T-cell (primary cell): ENCODE measurements at regions not wholly inside any gene's neighbourhood (a gene's known extent, or its start where the extent isn't known, plus 50 kb on each side); places are given as distances from the start of the nearest gene placed in this dataset.

ENCODE experiments used
- ATAC-seq, 4 experiments: fragments of 200-7000 bp in 3 of 4; fragments of 150-1000 bp in 1 of 4; cut with Tn5 transposase; replicated peaks in 1 of 4; 1 replicate in 3 of 4; 2 replicates in 1 of 4; pipeline ENCODE4 v1.10.0; 2021; ENCODE audit warnings: moderate library complexity in 3 of 4, mild to moderate bottlenecking in 2 of 4, moderate number of reproducible peaks in 1 of 4
- CTCF ChIA-PET, 2 donors: fragments of 300-600 bp; sonication (Branson Sonifier 250); formaldehyde crosslinking; loops; one replicate each; lab custom pipeline; 2022; ENCODE audit warnings: antibody characterized with exemption in 2 of 2; lab: Charles Lee
- POLR2A ChIA-PET, 2 donors: fragments of 300-600 bp; sonication (Branson Sonifier 250); formaldehyde crosslinking; loops; one replicate each; lab custom pipeline; 2022; ENCODE audit warnings: antibody characterized with exemption in 2 of 2; lab: Charles Lee
- DNase-seq, 35 experiments: peaks; one replicate each; pipeline versions ENCODE4 v3.0.0 to v3.0.0-alpha.2; 2013 to 2023
- H3K27ac ChIP-seq: one replicate; pipeline ENCODE4 v1.5.1; 2013; ENCODE audit warnings: low read length
- H3K27me3 ChIP-seq, 2 experiments: replicated peaks in 1 of 2; 1 replicate in 1 of 2; 2 replicates in 1 of 2; pipeline versions ENCODE4 v1.6.1 to v1.7.0; 2013; ENCODE audit warnings: low read length in 1 of 2, mixed read lengths in 1 of 2; ENCODE audit not compliant: control insufficient read depth in 2 of 2, insufficient read depth in 2 of 2; ENCODE audit errors: extremely low read depth in 1 of 2
- H3K36me3 ChIP-seq, 2 donors: 1 replicate in 1 of 2; 2 replicates in 1 of 2; pipeline versions ENCODE4 v1.6.1 to v1.7.0; 2013; ENCODE audit warnings: low read length in 1 of 2; ENCODE audit not compliant: control insufficient read depth in 2 of 2, insufficient read depth in 1 of 2; ENCODE audit errors: extremely low read depth in 1 of 2
- H3K4me1 ChIP-seq, 2 experiments: 1 replicate in 1 of 2; 2 replicates in 1 of 2; pipeline versions ENCODE4 v1.6.1 to v1.7.0; 2013; ENCODE audit warnings: low read length in 2 of 2, mixed read lengths in 1 of 2; ENCODE audit not compliant: insufficient read depth in 2 of 2, control insufficient read depth in 1 of 2; ENCODE audit errors: extremely low read depth in 1 of 2
- H3K4me3 ChIP-seq, 2 donors: 1 replicate in 1 of 2; 2 replicates in 1 of 2; pipeline versions ENCODE4 v1.5.1 to v1.7.0; 2013; ENCODE audit warnings: mild to moderate bottlenecking in 2 of 2, low read length in 1 of 2, moderate library complexity in 1 of 2; ENCODE audit not compliant: control insufficient read depth in 1 of 2; ENCODE audit errors: extremely low read depth in 1 of 2
- H3K9me3 ChIP-seq: 2 replicates; pipeline ENCODE4 v1.7.0; 2013
- H3K27ac Mint-ChIP-seq, 2 donors: one replicate each; pipeline ENCODE4 v1.8.0; 2020 to 2021; ENCODE audit warnings: mild to moderate bottlenecking in 2 of 2, mixed read lengths in 2 of 2
- H3K27me3 Mint-ChIP-seq, 2 donors: one replicate each; pipeline ENCODE4 v1.8.0; 2021 to 2022; ENCODE audit warnings: mixed read lengths in 2 of 2
- H3K36me3 Mint-ChIP-seq: one replicate; pipeline ENCODE4 v1.8.0; 2021; ENCODE audit warnings: mixed read lengths
- H3K4me1 Mint-ChIP-seq, 3 donors: one replicate each; pipeline ENCODE4 v1.8.0; 2020 to 2022; ENCODE audit warnings: mixed read lengths in 3 of 3, mild to moderate bottlenecking in 1 of 3
- H3K4me3 Mint-ChIP-seq, 3 donors: one replicate each; pipeline ENCODE4 v1.8.0; 2020 to 2022; ENCODE audit warnings: mild to moderate bottlenecking in 3 of 3, mixed read lengths in 3 of 3, moderate library complexity in 3 of 3
- H3K9me3 Mint-ChIP-seq, 3 donors: one replicate each; pipeline ENCODE4 v1.8.0; 2020 to 2022; ENCODE audit warnings: mixed read lengths in 3 of 3
- WGBS: methylation state at CpG from one replicate; pipeline ENCODE4 v1.1.5; 2013; ENCODE audit warnings: missing lambda C conversion rate; ENCODE audit not compliant: insufficient coverage; 5-methylcytosine and 5-hydroxymethylcytosine counted together

DNA sequence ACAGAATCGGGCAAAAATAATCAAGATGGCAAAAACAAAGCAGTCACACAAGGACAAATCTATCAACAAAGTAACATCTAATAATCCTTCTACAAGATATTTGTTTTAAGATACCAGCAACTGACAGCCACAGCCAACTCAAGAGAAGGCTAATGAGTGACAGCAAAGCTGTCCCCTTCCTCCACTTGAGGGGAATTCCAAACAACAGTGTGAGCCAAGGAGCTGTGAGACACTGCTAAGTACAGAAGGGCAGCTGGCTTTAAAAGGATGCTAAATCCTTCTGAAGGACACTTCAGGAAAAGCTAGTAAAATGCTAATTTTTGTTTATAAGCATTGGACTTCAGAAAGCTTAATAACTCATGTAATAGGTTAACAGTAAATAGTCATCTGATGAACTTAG lies 120.3 kb upstream of the GOLGA8J start:
- WGBS = 83% methylated on average over 1 of the region's 1 CpG
- Histone ChIP-seq H3K27ac (no peak overlapping the region), H3K27me3 (peaks cover 2 to 25% of the 10 kb centered on the region in 2 experiments), H3K9me3 (no peaks in the 10 kb centered on the region), H3K4me3 (no peak overlapping the region), H3K4me1 (no peaks in the 10 kb centered on the region), H3K36me3 (no peaks in the 10 kb centered on the region)
- H3K4me1 Mint-ChIP-seq = no peaks in the 10 kb centered on the region
- DNase-seq = no peak
- H3K27me3 Mint-ChIP-seq = peaks cover 44 to 45% of the 10 kb centered on the region in 2 donors
- POLR2A ChIA-PET = no interaction called here
- no peak overlapping the region for H3K27ac Mint-ChIP-seq
- CTCF ChIA-PET = no interaction called here
- H3K9me3 Mint-ChIP-seq = no peaks in the 10 kb centered on the region
- no peaks in the 10 kb centered on the region for H3K36me3 Mint-ChIP-seq
- no peak overlapping the region for H3K4me3 Mint-ChIP-seq
- no peak for ATAC-seq

DNA sequence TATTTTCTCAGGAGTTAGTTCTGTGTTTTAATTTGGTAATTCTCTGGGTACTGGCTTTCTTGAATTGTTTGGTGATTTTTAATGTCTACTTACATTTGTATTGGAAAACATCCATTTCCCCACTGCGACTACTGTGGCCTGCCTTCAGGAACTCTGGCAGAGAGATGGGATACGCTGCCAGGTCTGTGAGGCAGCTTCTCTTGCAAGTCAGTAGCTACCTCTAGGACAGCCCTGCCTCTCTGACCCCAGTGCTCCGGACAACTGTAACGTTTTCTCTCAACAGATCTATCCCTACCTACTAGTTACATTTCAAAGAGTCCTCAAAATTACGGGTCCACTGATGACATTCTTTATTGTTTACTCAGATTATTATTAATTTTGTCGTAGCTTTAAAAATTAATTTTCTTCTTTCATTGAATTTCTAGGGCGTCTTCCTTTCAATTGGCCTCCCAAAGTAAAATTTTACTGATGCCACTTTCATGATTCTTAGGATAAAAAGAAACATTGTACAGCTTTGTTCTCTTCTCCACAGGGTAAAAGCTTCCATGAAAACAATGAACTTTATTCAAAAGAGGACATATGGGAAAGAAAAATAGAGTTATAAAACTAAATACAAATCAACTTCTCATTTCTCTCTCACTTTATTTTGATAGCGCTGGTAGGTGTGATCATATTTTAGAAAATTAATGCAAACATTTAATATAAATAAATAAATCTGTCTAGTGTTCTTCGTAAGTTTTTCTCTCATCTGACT lies 123.2 kb upstream of the GOLGA8J start:
- Mint-ChIP-seq H3K27me3 (peaks cover 25 to 29% of the 10 kb centered on the region in 2 donors), H3K36me3 (no peaks in the 10 kb centered on the region)
- 65% methylated on average over 3 of the region's 9 CpGs for WGBS

DNA sequence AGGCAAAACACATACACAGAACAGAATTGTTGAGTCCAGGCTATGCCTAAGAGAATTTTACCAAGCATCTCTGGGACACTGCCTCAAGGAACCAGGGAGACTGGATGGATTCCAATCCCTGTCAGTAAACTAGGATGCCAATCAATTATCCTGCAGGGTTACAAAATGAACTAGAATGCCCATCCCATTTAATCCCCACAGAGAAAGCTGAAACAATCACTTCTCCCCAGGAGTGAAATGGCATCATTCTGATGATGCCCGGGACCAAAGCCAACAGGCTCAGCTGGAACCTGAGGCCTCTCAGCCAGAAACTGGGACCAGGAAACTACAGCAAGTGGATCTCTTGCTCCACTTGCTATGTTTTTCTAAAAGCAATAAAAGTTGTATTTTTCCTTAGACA lies 130.0 kb upstream of the TJP1 start:
- H3K9me3 Mint-ChIP-seq = no peaks in the 10 kb centered on the region
- 71% methylated on average over 1 of the region's 1 CpG for WGBS
- no peaks in the 10 kb centered on the region for H3K36me3 ChIP-seq
- H3K36me3 Mint-ChIP-seq = no peaks in the 10 kb centered on the region
- H3K27me3 ChIP-seq = peaks cover 0 to 6% of the 10 kb centered on the region in 2 experiments
- H3K4me3 ChIP-seq = no peak overlapping the region
- H3K9me3 ChIP-seq = no peaks in the 10 kb centered on the region
- ChIA-PET POLR2A (no interaction called here), CTCF (no interaction called here)
- no peaks in the 10 kb centered on the region for H3K4me1 ChIP-seq
- H3K4me1 Mint-ChIP-seq = no peaks in the 10 kb centered on the region
- H3K27ac Mint-ChIP-seq = no peak overlapping the region
- ATAC-seq (no peak), DNase-seq (no peak)
- no peak overlapping the region for H3K4me3 Mint-ChIP-seq
- H3K27me3 Mint-ChIP-seq = peaks cover 0 to 5% of the 10 kb centered on the region in 2 donors
- no peak overlapping the region for H3K27ac ChIP-seq

More for the DNA sequence above, 123.2 kb upstream of the GOLGA8J start:
- H3K27ac ChIP-seq = no peak overlapping the region
- no peak for DNase-seq
- ChIA-PET CTCF (no interaction called here), POLR2A (no interaction called here)
- peaks cover 0 to 17% of the 10 kb centered on the region in 2 experiments for H3K27me3 ChIP-seq
- ATAC-seq = no peak
- H3K4me1 ChIP-seq = no peaks in the 10 kb centered on the region
- H3K4me1 Mint-ChIP-seq = no peaks in the 10 kb centered on the region
- no peak overlapping the region for H3K4me3 ChIP-seq
- no peak overlapping the region for H3K27ac Mint-ChIP-seq
- no peak overlapping the region for H3K4me3 Mint-ChIP-seq
- H3K9me3 Mint-ChIP-seq = no peaks in the 10 kb centered on the region
- H3K36me3 ChIP-seq = no peaks in the 10 kb centered on the region
- H3K9me3 ChIP-seq = no peaks in the 10 kb centered on the region

DNA sequence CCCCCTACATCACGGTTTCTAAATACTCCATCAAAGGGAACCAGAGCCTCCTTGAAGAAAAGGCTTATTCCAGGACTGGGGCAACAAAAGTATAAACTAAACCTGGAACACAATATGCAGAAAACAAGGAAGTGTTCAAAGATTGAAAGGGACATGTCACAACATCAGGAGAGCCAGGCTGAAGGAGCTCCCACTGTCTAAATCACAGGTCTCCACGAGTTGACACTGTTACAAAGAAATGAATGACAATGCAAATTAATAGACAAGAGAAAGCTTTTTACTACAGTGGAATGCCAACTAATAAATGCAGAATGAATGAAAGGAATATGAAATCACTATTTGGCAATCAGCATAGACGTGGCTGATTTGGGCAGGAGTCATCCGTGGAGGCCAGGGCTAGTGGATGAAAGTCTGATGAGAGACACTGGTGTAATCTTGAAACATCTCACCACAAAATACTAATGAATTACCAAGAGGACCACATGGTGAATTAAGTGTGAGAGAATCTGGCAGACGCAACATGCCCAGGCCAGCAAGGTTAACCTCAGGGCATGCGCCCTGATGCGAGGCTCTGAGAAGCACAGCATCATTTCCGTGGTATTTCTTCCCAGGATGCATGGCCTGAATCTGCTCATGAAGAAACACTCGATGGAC lies 123.8 kb upstream of the TJP1 start:
- CTCF ChIA-PET = no interaction called here
- Mint-ChIP-seq H3K36me3 (no peaks in the 10 kb centered on the region), H3K9me3 (no peaks in the 10 kb centered on the region), H3K27ac (no peak overlapping the region), H3K4me3 (no peak overlapping the region), H3K27me3 (peaks cover 6 to 8% of the 10 kb centered on the region in 2 donors), H3K4me1 (no peaks in the 10 kb centered on the region)
- 92% methylated on average over 5 of the region's 9 CpGs for WGBS
- no peak for DNase-seq
- Histone ChIP-seq H3K9me3 (no peaks in the 10 kb centered on the region), H3K36me3 (no peaks in the 10 kb centered on the region), H3K4me3 (no peak overlapping the region), H3K4me1 (no peaks in the 10 kb centered on the region), H3K27me3 (peaks cover 2 to 7% of the 10 kb centered on the region in 2 experiments), H3K27ac (no peak overlapping the region)
- POLR2A ChIA-PET = no interaction called here
- no peak for ATAC-seq

DNA sequence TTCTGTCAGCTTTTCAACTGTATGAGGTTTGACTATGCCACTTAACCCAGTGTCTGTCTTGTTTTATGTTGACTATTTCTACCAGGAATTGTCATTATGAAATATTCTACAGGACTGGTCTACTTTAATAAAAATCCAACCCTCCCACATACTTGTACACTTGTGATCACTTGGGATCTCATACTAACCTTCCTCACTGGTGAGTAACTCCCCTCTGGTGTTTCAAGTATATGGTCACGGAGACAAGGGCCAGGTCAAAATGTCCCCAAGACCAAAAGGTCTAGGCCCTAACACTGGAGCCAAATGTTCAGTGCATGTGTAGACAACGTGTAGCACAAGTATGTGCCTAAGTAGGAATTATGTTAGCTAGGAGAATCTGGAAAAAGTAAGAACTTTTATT lies 122.7 kb upstream of the TJP1 start:
- Mint-ChIP-seq H3K4me1 (no peaks in the 10 kb centered on the region), H3K27me3 (peaks cover 7 to 9% of the 10 kb centered on the region in 2 donors), H3K36me3 (no peaks in the 10 kb centered on the region), H3K4me3 (no peak overlapping the region), H3K27ac (no peak overlapping the region), H3K9me3 (no peaks in the 10 kb centered on the region)
- DNase-seq = no peak
- no CpG with 5 or more reads among the region's 2 CpGs for WGBS
- Histone ChIP-seq H3K27ac (no peak overlapping the region), H3K4me3 (no peak overlapping the region), H3K27me3 (peaks cover 2 to 9% of the 10 kb centered on the region in 2 experiments), H3K9me3 (no peaks in the 10 kb centered on the region), H3K4me1 (no peaks in the 10 kb centered on the region), H3K36me3 (no peaks in the 10 kb centered on the region)
- CTCF ChIA-PET = no interaction called here
- ATAC-seq = no peak
- POLR2A ChIA-PET = no interaction called here

DNA sequence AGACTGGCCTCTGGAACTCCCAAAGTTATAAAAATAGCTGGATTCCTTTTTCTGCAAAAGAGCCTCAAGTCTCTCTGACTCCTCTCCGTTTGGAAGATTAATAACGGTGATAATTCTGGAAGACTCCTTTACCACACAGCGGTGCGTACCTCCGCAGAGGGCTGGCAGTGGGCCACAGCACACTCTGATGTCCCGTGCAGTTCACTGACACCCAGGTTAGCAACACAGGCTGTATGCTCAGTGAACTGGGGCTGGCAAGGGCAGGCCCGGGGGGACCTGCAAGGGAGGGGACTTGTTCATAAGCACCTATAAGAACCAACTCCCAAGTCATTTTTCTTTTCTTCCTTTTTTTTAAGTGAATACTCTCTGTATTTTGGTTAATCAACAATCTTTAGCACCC lies 120.3 kb upstream of the TJP1 start:
- Mint-ChIP-seq H3K4me3 (no peak overlapping the region), H3K36me3 (no peaks in the 10 kb centered on the region), H3K9me3 (no peaks in the 10 kb centered on the region), H3K27me3 (peaks cover 9 to 11% of the 10 kb centered on the region in 2 donors), H3K4me1 (no peaks in the 10 kb centered on the region), H3K27ac (no peak overlapping the region)
- Histone ChIP-seq H3K4me3 (no peak overlapping the region), H3K9me3 (no peaks in the 10 kb centered on the region), H3K27me3 (peaks cover 2 to 5% of the 10 kb centered on the region in 2 experiments), H3K36me3 (no peaks in the 10 kb centered on the region), H3K27ac (no peak overlapping the region), H3K4me1 (no peaks in the 10 kb centered on the region)
- ChIA-PET CTCF (no interaction called here), POLR2A (no interaction called here)
- ATAC-seq = no peak
- no peak for DNase-seq
- 67% methylated on average over 1 of the region's 7 CpGs for WGBS
